ENCODE measurements at regions not wholly inside any gene's neighbourhood (a gene's known extent, or its start where the extent isn't known, plus 50 kb on each side); places are given as distances from the start of the nearest gene placed in this dataset.
A peak's percentile ranks its signal among the peaks of the same experiment; 100 is the strongest.
"Not testable (repeated sequence)": the region's sequence is repeated elsewhere in the genome, so short reads cannot be mapped to it uniquely, and the experiment has no call there.

GRCh38 chr2:209145941-209146681 is 277.7 kb upstream of the MAP2 start:
- no peaks in the 10 kb centered on the region for H3K4me1 Mint-ChIP-seq (ENCODE audit: low read depth)
- DNase-seq (ENCODE audit: low spot score) = no peak
- no peaks in the 10 kb centered on the region for H3K27me3 Mint-ChIP-seq (ENCODE audit: low read depth)
- H3K9me3 Mint-ChIP-seq = no peaks in the 10 kb centered on the region
- no peak overlapping the region for H3K4me3 Mint-ChIP-seq
- no peak overlapping the region for H3K27ac Mint-ChIP-seq
- H3K36me3 Mint-ChIP-seq (ENCODE audit: low read depth) = no peaks in the 10 kb centered on the region

- H3K36me3 Mint-ChIP-seq (ENCODE audit: low read depth) = no peaks in the 10 kb centered on the region
- no peak overlapping the region for H3K4me3 Mint-ChIP-seq
- DNase-seq (ENCODE audit: low spot score) = no peak
- no peaks in the 10 kb centered on the region for H3K27me3 Mint-ChIP-seq (ENCODE audit: low read depth)
- no peaks in the 10 kb centered on the region for H3K4me1 Mint-ChIP-seq (ENCODE audit: low read depth)
- no peak overlapping the region for H3K27ac Mint-ChIP-seq
- H3K9me3 Mint-ChIP-seq = no peaks in the 10 kb centered on the region
Observed at GRCh38 chr2:209146682-209147320, 277.0 kb upstream of the MAP2 start.

GRCh38 chr2:209147981-209148380 is 275.9 kb upstream of the MAP2 start:
- no peaks in the 10 kb centered on the region for H3K27me3 Mint-ChIP-seq (ENCODE audit: low read depth)
- H3K9me3 Mint-ChIP-seq = no peaks in the 10 kb centered on the region
- no peaks in the 10 kb centered on the region for H3K4me1 Mint-ChIP-seq (ENCODE audit: low read depth)
- no peak overlapping the region for H3K4me3 Mint-ChIP-seq
- H3K27ac Mint-ChIP-seq = no peak overlapping the region
- no peaks in the 10 kb centered on the region for H3K36me3 Mint-ChIP-seq (ENCODE audit: low read depth)
- DNase-seq (ENCODE audit: low spot score) = no peak

GRCh38 chr2:209160800-209161588 is 262.9 kb upstream of the MAP2 start:
- no peak overlapping the region for H3K27ac Mint-ChIP-seq
- H3K36me3 Mint-ChIP-seq (ENCODE audit: low read depth) = no peaks in the 10 kb centered on the region
- no peak for DNase-seq (ENCODE audit: low spot score)

GRCh38 chr2:209162129-209162528 is 261.7 kb upstream of the MAP2 start:
- H3K36me3 Mint-ChIP-seq (ENCODE audit: low read depth) = no peaks in the 10 kb centered on the region
- no peaks in the 10 kb centered on the region for H3K27me3 Mint-ChIP-seq (ENCODE audit: low read depth)
- DNase-seq (ENCODE audit: low spot score) = no peak
- no peaks in the 10 kb centered on the region for H3K4me1 Mint-ChIP-seq (ENCODE audit: low read depth)
- H3K27ac Mint-ChIP-seq = no peak overlapping the region
- no peak overlapping the region for H3K4me3 Mint-ChIP-seq
- no peaks in the 10 kb centered on the region for H3K9me3 Mint-ChIP-seq

More at GRCh38 chr2:209160800-209161588, 262.9 kb upstream of the MAP2 start:
- Mint-ChIP-seq H3K9me3 (no peaks in the 10 kb centered on the region), H3K4me3 (no peak overlapping the region), H3K4me1 (ENCODE audit: low read depth) (no peaks in the 10 kb centered on the region), H3K27me3 (ENCODE audit: low read depth) (no peaks in the 10 kb centered on the region)

- Mint-ChIP-seq H3K9me3 (peaks cover 4% of the 10 kb centered on the region), H3K27ac (no peak overlapping the region), H3K4me3 (no peak overlapping the region), H3K36me3 (ENCODE audit: low read depth) (no peaks in the 10 kb centered on the region), H3K4me1 (ENCODE audit: low read depth) (no peaks in the 10 kb centered on the region), H3K27me3 (ENCODE audit: low read depth) (no peaks in the 10 kb centered on the region)
- DNase-seq (ENCODE audit: low spot score) = no peak
Observed at GRCh38 chr2:209181984-209182383, 241.9 kb upstream of the MAP2 start.

GRCh38 chr2:209186886-209187285 is 237.0 kb upstream of the MAP2 start:
- not testable (repeated sequence) for H3K36me3 Mint-ChIP-seq (ENCODE audit: low read depth); H3K4me3 Mint-ChIP-seq; H3K27ac Mint-ChIP-seq; H3K9me3 Mint-ChIP-seq; DNase-seq (ENCODE audit: low spot score); H3K27me3 Mint-ChIP-seq (ENCODE audit: low read depth); H3K4me1 Mint-ChIP-seq (ENCODE audit: low read depth)

GRCh38 chr2:209189893-209190292 is 234.0 kb upstream of the MAP2 start:
- DNase-seq (ENCODE audit: low spot score) = no peak
- no peaks in the 10 kb centered on the region for H3K36me3 Mint-ChIP-seq (ENCODE audit: low read depth)
- no peak overlapping the region for H3K27ac Mint-ChIP-seq
- H3K4me1 Mint-ChIP-seq (ENCODE audit: low read depth) = no peaks in the 10 kb centered on the region
- no peak overlapping the region for H3K4me3 Mint-ChIP-seq
- H3K27me3 Mint-ChIP-seq (ENCODE audit: low read depth) = no peaks in the 10 kb centered on the region
- H3K9me3 Mint-ChIP-seq = no peaks in the 10 kb centered on the region

GRCh38 chr2:209191139-209191538 is 232.7 kb upstream of the MAP2 start:
- no peaks in the 10 kb centered on the region for H3K36me3 Mint-ChIP-seq (ENCODE audit: low read depth)
- H3K4me1 Mint-ChIP-seq (ENCODE audit: low read depth) = no peaks in the 10 kb centered on the region
- DNase-seq (ENCODE audit: low spot score) = no peak

GRCh38 chr2:209194717-209195116 is 229.1 kb upstream of the MAP2 start:
- Mint-ChIP-seq H3K27ac (no peak overlapping the region), H3K4me1 (ENCODE audit: low read depth) (no peaks in the 10 kb centered on the region), H3K9me3 (no peaks in the 10 kb centered on the region), H3K27me3 (ENCODE audit: low read depth) (no peaks in the 10 kb centered on the region), H3K4me3 (no peak overlapping the region), H3K36me3 (ENCODE audit: low read depth) (no peaks in the 10 kb centered on the region)
- no peak for DNase-seq (ENCODE audit: low spot score)

More at GRCh38 chr2:209191139-209191538, 232.7 kb upstream of the MAP2 start:
- Mint-ChIP-seq H3K9me3 (no peaks in the 10 kb centered on the region), H3K27me3 (ENCODE audit: low read depth) (no peaks in the 10 kb centered on the region), H3K27ac (no peak overlapping the region), H3K4me3 (no peak overlapping the region)

- H3K36me3 Mint-ChIP-seq (ENCODE audit: low read depth) = no peaks in the 10 kb centered on the region
- no peak for DNase-seq (ENCODE audit: low spot score)
- H3K27me3 Mint-ChIP-seq (ENCODE audit: low read depth) = no peaks in the 10 kb centered on the region
- H3K4me3 Mint-ChIP-seq = peak overlapping the region; percentile 75
- H3K9me3 Mint-ChIP-seq = no peaks in the 10 kb centered on the region
- H3K4me1 Mint-ChIP-seq (ENCODE audit: low read depth) = peaks cover 2% of the 10 kb centered on the region
- H3K27ac Mint-ChIP-seq = no peak overlapping the region
Observed at GRCh38 chr2:209208211-209208610, 215.6 kb upstream of the MAP2 start.

GRCh38 chr2:209209943-209210342 is 213.9 kb upstream of the MAP2 start:
- H3K9me3 Mint-ChIP-seq = no peaks in the 10 kb centered on the region
- H3K27ac Mint-ChIP-seq = no peak overlapping the region
- no peaks in the 10 kb centered on the region for H3K27me3 Mint-ChIP-seq (ENCODE audit: low read depth)
- no peaks in the 10 kb centered on the region for H3K36me3 Mint-ChIP-seq (ENCODE audit: low read depth)
- H3K4me3 Mint-ChIP-seq = no peak overlapping the region
- H3K4me1 Mint-ChIP-seq (ENCODE audit: low read depth) = peaks cover 2% of the 10 kb centered on the region
- no peak for DNase-seq (ENCODE audit: low spot score)

GRCh38 chr2:209230560-209230959 is 193.3 kb upstream of the MAP2 start:
- H3K27me3 Mint-ChIP-seq (ENCODE audit: low read depth) = no peaks in the 10 kb centered on the region

GRCh38 chr2:209236377-209236776 is 187.5 kb upstream of the MAP2 start:
- Mint-ChIP-seq H3K9me3 (peaks cover 2% of the 10 kb centered on the region), H3K36me3 (ENCODE audit: low read depth) (no peaks in the 10 kb centered on the region), H3K27me3 (ENCODE audit: low read depth) (no peaks in the 10 kb centered on the region), H3K4me1 (ENCODE audit: low read depth) (no peaks in the 10 kb centered on the region), H3K27ac (no peak overlapping the region), H3K4me3 (no peak overlapping the region)
- DNase-seq (ENCODE audit: low spot score) = no peak

More at GRCh38 chr2:209230560-209230959, 193.3 kb upstream of the MAP2 start:
- H3K27ac Mint-ChIP-seq = no peak overlapping the region
- no peaks in the 10 kb centered on the region for H3K4me1 Mint-ChIP-seq (ENCODE audit: low read depth)
- H3K9me3 Mint-ChIP-seq = peaks cover 3% of the 10 kb centered on the region
- no peaks in the 10 kb centered on the region for H3K36me3 Mint-ChIP-seq (ENCODE audit: low read depth)
- no peak overlapping the region for H3K4me3 Mint-ChIP-seq
- DNase-seq (ENCODE audit: low spot score) = no peak

Measured in T-helper 2 cell treated with Interferon-gamma antibody and Interleukin-4, amounts not matched to agents 5 μg/mL and 100 μg/mL, for 36 hours (primary cell).